Heart right ventricle (tissue), 16 donors: ENCODE measurements at regions not wholly inside any gene's neighbourhood (a gene's known extent, or its start where the extent isn't known, plus 50 kb on each side); places are given as distances from the start of the nearest gene placed in this dataset.

Experiments used
- ATAC-seq, 8 donors: fragments of 200-7000 bp; cut with Tn5 transposase; one replicate each; pipeline ENCODE4 v1.9.1; 2020; ENCODE audit warnings: mild to moderate bottlenecking in 8 of 8, moderate library complexity in 8 of 8, moderate number of reproducible peaks in 1 of 8
- DNase-seq, 2 donors: peaks; one replicate each; pipeline ENCODE4 v3.0.0-alpha.2; 2020
- H3K27ac ChIP-seq, 10 donors: fragments of 200-600 bp; sonication (generic) in 2 of 10; one replicate each; pipeline versions ENCODE4 v1.5.0 to v1.8.0; 2020 to 2022; ENCODE audit warnings: mild to moderate bottlenecking in 3 of 10
- H3K27me3 ChIP-seq, 7 donors: fragments of 200-600 bp; one replicate each; pipeline ENCODE4 v1.8.0; 2021 to 2022; ENCODE audit warnings: mild to moderate bottlenecking in 2 of 7
- H3K36me3 ChIP-seq, 9 donors: fragments of 200-600 bp; sonication (generic) in 1 of 9; one replicate each; pipeline versions ENCODE4 v1.5.0 to v1.8.0; 2020 to 2022; ENCODE audit warnings: mild to moderate bottlenecking in 2 of 9
- H3K4me1 ChIP-seq, 9 donors: fragments of 200-600 bp; sonication (generic) in 1 of 9; one replicate each; pipeline versions ENCODE4 v1.5.0 to v1.8.0; 2020 to 2022; ENCODE audit warnings: mild to moderate bottlenecking in 4 of 9
- H3K4me3 ChIP-seq, 10 donors: fragments of 200-600 bp; sonication (generic) in 2 of 10; one replicate each; pipeline versions ENCODE4 v1.5.0 to v1.8.0; 2020 to 2022; ENCODE audit warnings: mild to moderate bottlenecking in 7 of 10, moderate library complexity in 2 of 10
- H3K9me3 ChIP-seq, 11 donors: fragments of 200-600 bp in 10 of 11; sonication (generic) in 2 of 11; one replicate each; pipeline versions ENCODE4 v1.5.0 to v1.8.0; 2013 to 2022; ENCODE audit warnings: mild to moderate bottlenecking in 2 of 11, control low read depth in 1 of 11, moderate library complexity in 1 of 11
- whole genome bisulfite sequencing, 2 donors: extraction: QIAGEN DNeasy Blood & Tissue Kit; methylation state at CpG; one replicate each; pipeline ENCODE4 v1.1.7; 2013; ENCODE audit warnings: inconsistent platforms in 1 of 2; 5-methylcytosine and 5-hydroxymethylcytosine counted together
- intact Hi-C, 10 donors: fragments of 100-400 bp; cut with DNase I; formaldehyde crosslinking; loops; one replicate each; pipeline versions ENCODE4 v1.11.1 to v1.14.2; 2022
- TF ChIP-seq, protein P1 (sequence below), 9 donors: fragments of 200-600 bp; sonication (generic) in 2 of 9; IDR thresholded peaks; one replicate each; pipeline versions ENCODE4 v1.5.0 to v1.8.0; 2021 to 2022; ENCODE audit warnings: antibody characterized with exemption in 9 of 9, mild to moderate bottlenecking in 5 of 9, moderate library complexity in 1 of 9
- donor health status: Arrhythmogenic right ventricular cardiomyopathy.
- donor health status: ischemic (EF 13 %, LVEDD 7.1; RV severe dilation, severe dysfunction).
- donor health status: healthy with polysubstance abuse.
- donor health status: DM: no; HTN: yes; CAD: no.
- donor health status: DM: no; HTN: no; CAD: no.
- donor health status: ischemic (EF 25% LVEDD 6.9; RV normal size, moderate dysfunction).
- donor health status: ischemic (EF 25% LVEDD 5.7; RV mildly dilated, moderate dysfunction).
- donor health status: healthy.
- donor health status: DM: yes; HTN: yes; CAD: no.
- donor health status: Ischemic cardiomyopathy.
- donor health status: ischemic (EF 35%, LVEDD 5.7; RV mildly dilated, moderate dysfunction).
- donor health status: nonischemic (EF 11% LVEDD 7.7; RV severe dilation, severe dysfunction).
- donor health status: DM: yes; HTN: yes; CAD: no.
- donor health status: PGD.
- donor health status: ischemic (EF 29% LVEDD 5.4; RV normal size, mild dysfunction).
- donor health status: nonischemic (EF 23%, LVEDD 6.1; RV moderate dilation, normal function).

DNA sequence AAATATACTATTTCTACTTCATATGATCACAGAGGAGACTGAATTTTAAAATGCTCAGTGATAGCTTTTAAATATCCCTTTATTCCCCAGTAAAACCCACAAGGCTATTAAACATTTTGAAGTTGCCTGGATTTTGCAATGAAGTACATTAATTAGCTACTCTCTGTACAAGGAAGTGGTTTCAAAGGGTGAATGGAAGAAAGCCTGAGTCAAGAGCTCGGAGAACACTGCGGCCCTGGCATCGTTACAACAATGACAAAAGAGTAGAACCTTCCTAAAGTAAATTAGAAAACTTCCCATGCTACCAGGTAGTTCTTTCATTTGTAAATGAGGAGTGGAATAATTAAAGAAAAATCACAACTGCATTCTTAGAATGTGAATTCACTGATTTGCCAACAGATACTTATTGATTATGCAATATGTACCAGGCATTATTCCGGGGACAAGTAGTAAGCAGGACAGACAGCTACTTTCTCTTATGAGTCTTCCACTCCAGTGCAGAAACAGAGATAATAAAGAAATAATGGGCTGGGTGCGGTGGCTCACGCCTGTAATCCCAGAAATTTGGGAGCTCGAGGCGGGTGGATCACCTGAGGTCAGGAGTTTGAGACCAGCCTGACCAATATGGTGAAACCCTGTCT is 63.0 kb downstream of the ZNF22 start:
- no peak for ATAC-seq
- no peak for DNase-seq

DNA sequence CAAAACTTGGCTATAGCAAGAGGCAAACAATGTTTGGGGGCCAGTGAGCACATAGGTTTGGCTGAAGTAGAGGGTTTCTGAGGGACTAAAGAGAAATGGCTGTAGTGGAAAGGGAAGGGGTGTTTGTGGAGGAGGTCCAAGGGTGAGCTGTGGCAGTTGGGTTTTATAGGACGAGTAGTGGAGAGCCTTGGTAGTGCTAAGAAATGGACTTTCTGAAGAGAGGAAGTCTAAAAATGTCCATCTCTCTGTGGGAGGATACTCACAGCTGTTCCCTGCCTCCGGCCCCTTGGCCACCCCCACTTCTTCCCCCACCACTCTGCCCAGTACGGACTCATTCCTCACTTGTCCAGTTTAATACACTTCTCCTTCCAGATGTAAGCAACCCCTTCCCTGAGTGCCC is 64.3 kb downstream of the ZNF22 start:
- Histone ChIP-seq H3K4me1 (no peaks in the 10 kb centered on the region), H3K27me3 (peaks cover 0 to 11% (median 0%) of the 10 kb centered on the region in 7 donors), H3K27ac (no peak overlapping the region), H3K4me3 (no peak overlapping the region), H3K9me3 (no peaks in the 10 kb centered on the region), H3K36me3 (no peaks in the 10 kb centered on the region)
- WGBS, 2 donors = 38 to 65% methylated on average over 3 of the region's 3 CpGs
- ATAC-seq = no peak
- TF ChIP-seq, protein P1, sequence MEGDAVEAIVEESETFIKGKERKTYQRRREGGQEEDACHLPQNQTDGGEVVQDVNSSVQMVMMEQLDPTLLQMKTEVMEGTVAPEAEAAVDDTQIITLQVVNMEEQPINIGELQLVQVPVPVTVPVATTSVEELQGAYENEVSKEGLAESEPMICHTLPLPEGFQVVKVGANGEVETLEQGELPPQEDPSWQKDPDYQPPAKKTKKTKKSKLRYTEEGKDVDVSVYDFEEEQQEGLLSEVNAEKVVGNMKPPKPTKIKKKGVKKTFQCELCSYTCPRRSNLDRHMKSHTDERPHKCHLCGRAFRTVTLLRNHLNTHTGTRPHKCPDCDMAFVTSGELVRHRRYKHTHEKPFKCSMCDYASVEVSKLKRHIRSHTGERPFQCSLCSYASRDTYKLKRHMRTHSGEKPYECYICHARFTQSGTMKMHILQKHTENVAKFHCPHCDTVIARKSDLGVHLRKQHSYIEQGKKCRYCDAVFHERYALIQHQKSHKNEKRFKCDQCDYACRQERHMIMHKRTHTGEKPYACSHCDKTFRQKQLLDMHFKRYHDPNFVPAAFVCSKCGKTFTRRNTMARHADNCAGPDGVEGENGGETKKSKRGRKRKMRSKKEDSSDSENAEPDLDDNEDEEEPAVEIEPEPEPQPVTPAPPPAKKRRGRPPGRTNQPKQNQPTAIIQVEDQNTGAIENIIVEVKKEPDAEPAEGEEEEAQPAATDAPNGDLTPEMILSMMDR (IDR thresholded peaks at IDR 0.05) = no peak
- intact Hi-C loops = no loop called here
- no peak for DNase-seq

More for the DNA sequence above, 63.0 kb downstream of the ZNF22 start:
- peaks cover 0 to 11% (median 0%) of the 10 kb centered on the region in 7 donors for H3K27me3 ChIP-seq
- peaks cover 0 to 9% (median 0%) of the 10 kb centered on the region in 9 donors for H3K4me1 ChIP-seq
- H3K36me3 ChIP-seq = no peaks in the 10 kb centered on the region
- no peak overlapping the region for H3K27ac ChIP-seq
- intact Hi-C loops = no loop called here
- WGBS, 2 donors = 78 to 83% methylated on average over 8 of the region's 8 CpGs
- no peak overlapping the region for H3K4me3 ChIP-seq
- H3K9me3 ChIP-seq = no peaks in the 10 kb centered on the region
- TF ChIP-seq, protein P1 (IDR thresholded peaks at IDR 0.05) = no peak

DNA sequence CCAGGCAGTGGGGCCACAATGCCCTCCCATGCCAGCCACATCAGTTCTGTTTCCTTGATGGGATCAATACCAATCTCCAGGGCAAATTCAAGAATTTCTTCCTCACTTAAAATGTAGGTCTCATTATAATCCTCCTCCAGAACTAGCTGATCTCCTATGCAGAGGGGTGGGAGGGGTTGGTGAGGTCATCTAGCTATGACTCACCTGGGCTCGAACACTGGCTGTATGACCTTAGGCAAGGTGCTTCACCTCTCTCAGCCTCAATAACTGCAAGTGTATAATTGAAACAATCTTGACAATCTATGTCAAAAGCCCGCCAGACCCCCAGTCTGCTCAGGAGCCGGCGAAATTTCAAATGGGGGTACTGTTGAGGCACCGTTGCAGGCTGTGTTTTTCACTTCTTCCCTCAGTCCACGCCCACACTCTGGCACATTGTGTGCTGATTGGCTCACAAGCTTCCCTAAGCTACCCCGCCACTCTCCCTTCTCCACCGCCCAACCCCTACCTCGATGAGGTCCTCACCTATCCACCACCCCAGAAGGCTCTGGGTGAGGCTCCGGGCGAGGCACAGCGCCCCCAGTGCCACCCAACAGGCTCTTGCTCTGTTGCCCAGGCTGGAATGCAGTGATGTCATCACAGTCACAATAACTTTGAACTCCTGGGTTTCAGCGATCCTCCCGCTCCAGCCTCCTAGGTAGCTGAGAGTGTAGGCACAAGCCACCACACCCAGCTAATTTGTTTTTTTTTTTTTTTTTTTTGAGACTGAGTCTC is 70.5 kb downstream of the ZNF22 start:
- Histone ChIP-seq H3K27me3 (no peaks in the 10 kb centered on the region), H3K27ac (no peak overlapping the region), H3K4me3 (no peak overlapping the region), H3K4me1 (no peaks in the 10 kb centered on the region), H3K36me3 (no peaks in the 10 kb centered on the region), H3K9me3 (peaks cover 0 to 16% (median 0%) of the 10 kb centered on the region in 11 donors)
- TF ChIP-seq, protein P1 (IDR thresholded peaks at IDR 0.05) = no peak
- 93 to 97% methylated on average over 14 of the region's 14 CpGs for WGBS, 2 donors
- DNase-seq (no peak), ATAC-seq (no peak)
- intact Hi-C loops = no loop called here

DNA sequence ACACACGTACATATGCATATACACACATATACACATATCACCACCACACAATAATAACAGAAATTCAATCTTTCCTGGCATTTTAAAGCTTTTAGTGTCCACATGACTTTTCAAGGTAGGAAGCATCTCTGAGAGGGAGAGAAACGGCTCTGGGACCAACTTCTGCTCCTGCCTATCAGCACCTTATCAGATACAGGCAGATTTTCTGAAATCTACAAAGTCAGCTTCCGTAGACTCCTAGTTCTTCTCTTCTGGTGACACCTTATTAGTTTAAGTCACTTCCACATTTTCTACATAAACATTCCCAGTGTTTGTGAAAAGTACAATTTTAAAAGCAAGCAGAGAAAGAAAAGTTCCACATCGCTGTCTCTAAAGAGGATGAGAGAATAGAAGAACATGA is 74.5 kb downstream of the ZNF22 start:
- 64 to 69% methylated on average over 4 of the region's 4 CpGs for WGBS, 2 donors
- no peak overlapping the region for H3K4me3 ChIP-seq
- intact Hi-C loops = no loop called here
- H3K36me3 ChIP-seq = no peaks in the 10 kb centered on the region
- peaks cover 0 to 9% (median 0%) of the 10 kb centered on the region in 9 donors for H3K4me1 ChIP-seq
- H3K27me3 ChIP-seq = peaks cover 0 to 13% (median 0%) of the 10 kb centered on the region in 7 donors
- ATAC-seq (no peak), DNase-seq (no peak)
- TF ChIP-seq, protein P1 (IDR thresholded peaks at IDR 0.05) = no peak
- peaks cover 0 to 16% (median 0%) of the 10 kb centered on the region in 11 donors for H3K9me3 ChIP-seq
- no peak overlapping the region for H3K27ac ChIP-seq
